ENCODE measurements at regions not wholly inside any gene's neighbourhood (a gene's known extent, or its start where the extent isn't known, plus 50 kb on each side); places are given as distances from the start of the nearest gene placed in this dataset.

- TF ChIP-seq TOX (CRISPR knock-in tag; IDR thresholded peaks at IDR 0.05; ENCODE audit: borderline replicate concordance) = no peak
- no peak for TF ChIP-seq SNAI2 (CRISPR knock-in tag; IDR thresholded peaks at IDR 0.05)
- TF ChIP-seq, protein P1, sequence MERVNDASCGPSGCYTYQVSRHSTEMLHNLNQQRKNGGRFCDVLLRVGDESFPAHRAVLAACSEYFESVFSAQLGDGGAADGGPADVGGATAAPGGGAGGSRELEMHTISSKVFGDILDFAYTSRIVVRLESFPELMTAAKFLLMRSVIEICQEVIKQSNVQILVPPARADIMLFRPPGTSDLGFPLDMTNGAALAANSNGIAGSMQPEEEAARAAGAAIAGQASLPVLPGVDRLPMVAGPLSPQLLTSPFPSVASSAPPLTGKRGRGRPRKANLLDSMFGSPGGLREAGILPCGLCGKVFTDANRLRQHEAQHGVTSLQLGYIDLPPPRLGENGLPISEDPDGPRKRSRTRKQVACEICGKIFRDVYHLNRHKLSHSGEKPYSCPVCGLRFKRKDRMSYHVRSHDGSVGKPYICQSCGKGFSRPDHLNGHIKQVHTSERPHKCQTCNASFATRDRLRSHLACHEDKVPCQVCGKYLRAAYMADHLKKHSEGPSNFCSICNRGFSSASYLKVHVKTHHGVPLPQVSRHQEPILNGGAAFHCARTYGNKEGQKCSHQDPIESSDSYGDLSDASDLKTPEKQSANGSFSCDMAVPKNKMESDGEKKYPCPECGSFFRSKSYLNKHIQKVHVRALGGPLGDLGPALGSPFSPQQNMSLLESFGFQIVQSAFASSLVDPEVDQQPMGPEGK (CRISPR knock-in tag; IDR thresholded peaks at IDR 0.05; ENCODE audit: borderline replicate concordance) = no peak
- TF ChIP-seq, protein P2, sequence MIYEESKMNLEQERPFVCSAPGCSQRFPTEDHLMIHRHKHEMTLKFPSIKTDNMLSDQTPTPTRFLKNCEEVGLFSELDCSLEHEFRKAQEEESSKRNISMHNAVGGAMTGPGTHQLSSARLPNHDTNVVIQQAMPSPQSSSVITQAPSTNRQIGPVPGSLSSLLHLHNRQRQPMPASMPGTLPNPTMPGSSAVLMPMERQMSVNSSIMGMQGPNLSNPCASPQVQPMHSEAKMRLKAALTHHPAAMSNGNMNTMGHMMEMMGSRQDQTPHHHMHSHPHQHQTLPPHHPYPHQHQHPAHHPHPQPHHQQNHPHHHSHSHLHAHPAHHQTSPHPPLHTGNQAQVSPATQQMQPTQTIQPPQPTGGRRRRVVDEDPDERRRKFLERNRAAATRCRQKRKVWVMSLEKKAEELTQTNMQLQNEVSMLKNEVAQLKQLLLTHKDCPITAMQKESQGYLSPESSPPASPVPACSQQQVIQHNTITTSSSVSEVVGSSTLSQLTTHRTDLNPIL (CRISPR knock-in tag; IDR thresholded peaks at IDR 0.05; ENCODE audit: low read depth) = no peak
- no peak for TF ChIP-seq ESRRG (CRISPR knock-in tag; IDR thresholded peaks at IDR 0.05)
- TF ChIP-seq, protein P3, sequence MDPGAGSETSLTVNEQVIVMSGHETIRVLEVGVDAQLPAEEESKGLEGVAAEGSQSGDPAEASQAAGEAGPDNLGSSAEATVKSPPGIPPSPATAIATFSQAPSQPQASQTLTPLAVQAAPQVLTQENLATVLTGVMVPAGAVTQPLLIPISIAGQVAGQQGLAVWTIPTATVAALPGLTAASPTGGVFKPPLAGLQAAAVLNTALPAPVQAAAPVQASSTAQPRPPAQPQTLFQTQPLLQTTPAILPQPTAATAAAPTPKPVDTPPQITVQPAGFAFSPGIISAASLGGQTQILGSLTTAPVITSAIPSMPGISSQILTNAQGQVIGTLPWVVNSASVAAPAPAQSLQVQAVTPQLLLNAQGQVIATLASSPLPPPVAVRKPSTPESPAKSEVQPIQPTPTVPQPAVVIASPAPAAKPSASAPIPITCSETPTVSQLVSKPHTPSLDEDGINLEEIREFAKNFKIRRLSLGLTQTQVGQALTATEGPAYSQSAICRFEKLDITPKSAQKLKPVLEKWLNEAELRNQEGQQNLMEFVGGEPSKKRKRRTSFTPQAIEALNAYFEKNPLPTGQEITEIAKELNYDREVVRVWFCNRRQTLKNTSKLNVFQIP (CRISPR knock-in tag; IDR thresholded peaks at IDR 0.05; ENCODE audit: borderline replicate concordance, low read depth) = no peak
- TF ChIP-seq ZFP3 (CRISPR knock-in tag; IDR thresholded peaks at IDR 0.05) = no peak
- TF ChIP-seq TCF4 (CRISPR knock-in tag; IDR thresholded peaks at IDR 0.05; ENCODE audit: borderline replicate concordance) = no peak
- TF ChIP-seq, protein P4, sequence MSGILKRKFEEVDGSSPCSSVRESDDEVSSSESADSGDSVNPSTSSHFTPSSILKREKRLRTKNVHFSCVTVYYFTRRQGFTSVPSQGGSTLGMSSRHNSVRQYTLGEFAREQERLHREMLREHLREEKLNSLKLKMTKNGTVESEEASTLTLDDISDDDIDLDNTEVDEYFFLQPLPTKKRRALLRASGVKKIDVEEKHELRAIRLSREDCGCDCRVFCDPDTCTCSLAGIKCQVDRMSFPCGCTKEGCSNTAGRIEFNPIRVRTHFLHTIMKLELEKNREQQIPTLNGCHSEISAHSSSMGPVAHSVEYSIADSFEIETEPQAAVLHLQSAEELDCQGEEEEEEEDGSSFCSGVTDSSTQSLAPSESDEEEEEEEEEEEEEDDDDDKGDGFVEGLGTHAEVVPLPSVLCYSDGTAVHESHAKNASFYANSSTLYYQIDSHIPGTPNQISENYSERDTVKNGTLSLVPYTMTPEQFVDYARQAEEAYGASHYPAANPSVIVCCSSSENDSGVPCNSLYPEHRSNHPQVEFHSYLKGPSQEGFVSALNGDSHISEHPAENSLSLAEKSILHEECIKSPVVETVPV (CRISPR knock-in tag; IDR thresholded peaks at IDR 0.05) = no peak
- TF ChIP-seq ZNF565 (CRISPR knock-in tag; conservative IDR thresholded peaks at IDR 0.05; ENCODE audit: low read depth) = no peak
- no peak for TF ChIP-seq OSR1 (CRISPR knock-in tag; IDR thresholded peaks at IDR 0.05)
- no peak for TF ChIP-seq TSHZ2 (CRISPR knock-in tag; IDR thresholded peaks at IDR 0.05)
Measured at GRCh38 chr5:174448662-174449061, 275.7 kb upstream of the MSX2 start.

Data from SK-N-SH treated with all-trans-retinoic acid at 6 μM for 48 hours (cell line).